ENCODE measurements at regions not wholly inside any gene's neighbourhood (a gene's known extent, or its start where the extent isn't known, plus 50 kb on each side); places are given as distances from the start of the nearest gene placed in this dataset.
"Not testable (repeated sequence)": the region's sequence is repeated elsewhere in the genome, so short reads cannot be mapped to it uniquely, and the experiment has no call there.

- Histone ChIP-seq H3K36me3 (ENCODE audit: control insufficient read depth in 2 of 2, insufficient read depth in 2 of 2, low read length in 1 of 2) (no peaks in the 10 kb centered on the region), H3K9me3 (replicated peaks; ENCODE audit: control insufficient read depth, insufficient read depth, low read length) (no peaks in the 10 kb centered on the region), H3K4me3 (no peak overlapping the region), H4K20me1 (ENCODE audit: control insufficient read depth, insufficient read depth) (no peaks in the 10 kb centered on the region), H3K79me2 (ENCODE audit: control insufficient read depth, insufficient read depth, low read length) (no peaks in the 10 kb centered on the region), H3K9ac (ENCODE audit: control insufficient read depth, insufficient read depth, low read length) (no peak overlapping the region), H3K27me3 (replicated peaks in 1 of 2; ENCODE audit: control insufficient read depth in 2 of 2, insufficient read depth in 2 of 2, low read length in 1 of 2) (no peaks in the 10 kb centered on the region), H3K4me2 (ENCODE audit: control insufficient read depth, insufficient read depth) (no peak overlapping the region), H3K4me1 (ENCODE audit: control insufficient read depth, insufficient read depth, low read length) (no peaks in the 10 kb centered on the region), H2AFZ (ENCODE audit: control insufficient read depth, low read depth, low read length) (no peak overlapping the region), H3K27ac (ENCODE audit: control insufficient read depth, insufficient read depth) (no peak overlapping the region)
- SMC1A ChIA-PET (ENCODE audit: uncharacterized antibody, unreplicated experiment) = no interaction called here
- CTCF ChIA-PET = no interaction called here
- TF ChIP-seq LARP7 (IDR thresholded peaks at IDR 0.05) (no peak), FOXM1 (IDR thresholded peaks at IDR 0.05; ENCODE audit: low read depth, low read length) (no peak), ZBTB4 (CRISPR knock-in tag; IDR thresholded peaks at IDR 0.05) (no peak), KLF5 (IDR thresholded peaks at IDR 0.05; ENCODE audit: partially characterized antibody) (no peak), MEF2A (IDR thresholded peaks at IDR 0.05; ENCODE audit: insufficient read depth, low read depth, low read length) (no peak), MAX (IDR thresholded peaks at IDR 0.05; ENCODE audit: low read depth, low read length) (no peak), SP1 (IDR thresholded peaks at IDR 0.05; ENCODE audit: low read depth, low read length) (no peak), EED (IDR thresholded peaks at IDR 0.05; ENCODE audit: low read depth) (no peak), SIN3A (IDR thresholded peaks at IDR 0.05; ENCODE audit: low read depth, low read length) (no peak), RFX5 (IDR thresholded peaks at IDR 0.05; ENCODE audit: low read depth, low read length) (no peak), JUND (IDR thresholded peaks at IDR 0.05; ENCODE audit: low read depth, low read length) (no peak), RUNX3 (IDR thresholded peaks at IDR 0.05; ENCODE audit: low read length) (no peak), SUZ12 (IDR thresholded peaks at IDR 0.05; ENCODE audit: unreplicated experiment) (no peak), MYC (IDR thresholded peaks at IDR 0.05; ENCODE audit: insufficient read depth, insufficient read length, insufficient replicate concordance, low read length, severe bottlenecking) (no peak), CEBPB (IDR thresholded peaks at IDR 0.05; ENCODE audit: borderline replicate concordance in 1 of 2, low read depth in 2 of 2, low read length in 2 of 2) (no peak), GATAD2B (conservative IDR thresholded peaks at IDR 0.05; ENCODE audit: low read depth) (no peak), RELA (IDR thresholded peaks at IDR 0.05; ENCODE audit: borderline replicate concordance, partially characterized antibody) (no peak)
- no peak for DNase-seq (ENCODE audit: low read depth, low spot score)
- FAIRE-seq = no peak
- no TSS peak for BruUV-seq (replicated peaks)
- in situ Hi-C loops (cut with MboI) (no loop called here), intact Hi-C loops (cut with micrococcal nuclease; ENCODE audit: unreplicated experiment) (no loop called here)
- POLR2A ChIA-PET = no interaction called here
- 45% methylated on average over 1 of the region's 1 CpG for WGBS (ENCODE audit: insufficient coverage, insufficient replicate concordance, low lambda C conversion rate, missing lambda C conversion rate)
- ATAC-seq = no peak
- RAD21 ChIA-PET (ENCODE audit: unreplicated experiment) = no interaction called here
These were observed 121.3 kb upstream of the CTSV start for GRCh38 chr9:97160255-97160654.

GRCh38 chr9:97158722-97159121, 119.8 kb upstream of the CTSV start:
- H3K9me3 ChIP-seq (replicated peaks; ENCODE audit: control insufficient read depth, insufficient read depth, low read length); H3K27me3 ChIP-seq (replicated peaks in 1 of 2; ENCODE audit: control insufficient read depth in 2 of 2, insufficient read depth in 2 of 2, low read length in 1 of 2); H3K36me3 ChIP-seq (ENCODE audit: control insufficient read depth in 2 of 2, insufficient read depth in 2 of 2, low read length in 1 of 2); POLR2A ChIA-PET; H3K79me2 ChIP-seq (ENCODE audit: control insufficient read depth, insufficient read depth, low read length); H3K27ac ChIP-seq (ENCODE audit: control insufficient read depth, insufficient read depth); H4K20me1 ChIP-seq (ENCODE audit: control insufficient read depth, insufficient read depth); RAD21 ChIA-PET (ENCODE audit: unreplicated experiment); SMC1A ChIA-PET (ENCODE audit: uncharacterized antibody, unreplicated experiment); in situ Hi-C loops (cut with MboI); H3K4me1 ChIP-seq (ENCODE audit: control insufficient read depth, insufficient read depth, low read length); H3K4me3 ChIP-seq; BruUV-seq (replicated peaks); CTCF ChIA-PET; intact Hi-C loops (cut with micrococcal nuclease; ENCODE audit: unreplicated experiment); H3K9ac ChIP-seq (ENCODE audit: control insufficient read depth, insufficient read depth, low read length); H2AFZ ChIP-seq (ENCODE audit: control insufficient read depth, low read depth, low read length); H3K4me2 ChIP-seq (ENCODE audit: control insufficient read depth, insufficient read depth); DNase-seq (ENCODE audit: low read depth, low spot score); ATAC-seq; FAIRE-seq: not testable (repeated sequence)
- 31% methylated on average over 3 of the region's 3 CpGs for WGBS (ENCODE audit: insufficient coverage, insufficient replicate concordance, low lambda C conversion rate, missing lambda C conversion rate)

All from GM12878 (cell line).